AML-193 (cell line): ENCODE measurements at regions not wholly inside any gene's neighbourhood (a gene's known extent, or its start where the extent isn't known, plus 50 kb on each side); places are given as distances from the start of the nearest gene placed in this dataset.
A peak's percentile ranks its signal among the peaks of the same experiment; 100 is the strongest.
"Not testable (repeated sequence)": the region's sequence is repeated elsewhere in the genome, so short reads cannot be mapped to it uniquely, and the experiment has no call there.

Experiments used
- DNase-seq, 2 experiments: peaks; one replicate each; lab custom pipeline; 2025; lab: John Stamatoyannopoulos, UW

DNA sequence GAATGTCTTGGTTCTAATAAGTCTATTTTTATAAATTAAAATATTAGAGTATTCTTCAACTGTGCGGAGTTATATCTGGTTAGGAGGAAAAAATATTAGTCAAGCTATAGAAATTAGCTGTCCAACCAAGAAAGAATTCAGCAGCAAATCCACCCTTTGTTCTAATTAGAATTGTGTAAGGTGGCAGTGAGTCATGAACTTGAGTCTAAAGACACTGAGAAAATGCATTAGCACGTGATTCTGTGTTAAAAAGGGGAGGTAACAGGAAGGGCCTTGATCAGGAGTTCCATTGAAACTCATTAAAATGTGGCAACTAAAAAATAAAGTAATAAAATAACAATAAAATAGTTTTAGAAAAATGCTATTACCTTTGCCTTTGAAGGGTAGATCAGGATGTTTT is 398.2 kb upstream of the RGS18 start:
- DNase-seq, result no peak

DNA sequence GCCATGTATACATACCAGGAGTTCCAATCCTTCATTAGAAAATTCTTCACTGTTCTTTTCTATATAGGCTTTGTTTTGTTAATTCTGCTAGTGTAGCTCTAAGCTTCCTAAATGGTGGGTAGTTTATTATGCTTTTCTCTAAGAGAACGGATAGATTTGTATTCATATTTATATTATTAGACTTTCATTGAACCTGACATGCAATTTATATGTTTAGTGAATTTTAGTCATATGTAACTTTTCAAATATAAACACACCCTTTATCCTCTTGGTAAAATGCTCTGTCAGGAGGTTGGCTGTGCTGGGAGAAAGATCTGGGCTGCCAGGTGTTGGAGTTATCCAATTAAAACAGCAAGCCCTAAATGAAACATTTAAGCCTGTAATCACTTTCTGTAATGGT is 369.7 kb upstream of the RGS18 start:
- DNase-seq, result no peak

GRCh38 chr1:191798178-191798577 is 360.1 kb upstream of the RGS18 start:
- DNase-seq, result no peak

DNA sequence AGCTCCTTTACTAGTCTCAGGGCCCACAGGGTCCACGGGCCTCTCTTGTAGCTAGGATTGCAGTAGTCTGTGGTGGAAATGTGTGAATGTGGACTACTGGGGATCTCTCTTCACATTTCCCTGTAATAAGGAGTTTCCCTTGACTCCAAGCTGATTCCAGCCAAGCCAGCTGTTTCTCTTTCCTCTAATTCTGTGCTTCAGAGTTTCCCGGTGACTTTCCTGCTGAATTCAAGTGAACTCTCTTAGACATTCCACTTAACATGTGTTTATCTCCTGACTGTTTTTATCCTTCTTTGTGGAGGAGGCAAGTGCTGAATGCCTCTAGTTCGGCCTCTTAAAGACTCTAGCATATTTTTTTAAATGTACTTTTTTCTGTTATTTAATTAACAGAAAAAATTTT is 354.0 kb upstream of the RGS18 start:
- no peak for DNase-seq

DNA sequence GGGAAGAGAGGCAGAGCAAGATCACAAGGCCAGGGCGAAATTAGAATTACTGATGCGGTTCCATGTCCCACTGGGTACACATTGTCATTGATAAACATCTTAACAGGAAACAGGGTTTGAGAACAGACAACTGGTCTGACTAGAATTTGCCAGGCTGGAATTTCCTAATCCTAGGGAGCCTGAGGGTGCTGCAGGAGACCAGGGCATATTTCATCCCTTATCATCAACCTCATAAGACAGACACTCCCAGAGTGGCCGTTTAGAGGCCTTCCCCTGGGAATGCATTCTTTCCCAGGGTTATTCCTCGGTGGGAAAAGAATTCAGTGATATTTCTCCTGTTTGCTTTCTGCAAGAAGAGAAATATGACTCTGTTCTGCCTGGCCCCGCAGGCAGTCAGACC is 344.7 kb upstream of the RGS18 start:
- not testable (repeated sequence) for DNase-seq

DNA sequence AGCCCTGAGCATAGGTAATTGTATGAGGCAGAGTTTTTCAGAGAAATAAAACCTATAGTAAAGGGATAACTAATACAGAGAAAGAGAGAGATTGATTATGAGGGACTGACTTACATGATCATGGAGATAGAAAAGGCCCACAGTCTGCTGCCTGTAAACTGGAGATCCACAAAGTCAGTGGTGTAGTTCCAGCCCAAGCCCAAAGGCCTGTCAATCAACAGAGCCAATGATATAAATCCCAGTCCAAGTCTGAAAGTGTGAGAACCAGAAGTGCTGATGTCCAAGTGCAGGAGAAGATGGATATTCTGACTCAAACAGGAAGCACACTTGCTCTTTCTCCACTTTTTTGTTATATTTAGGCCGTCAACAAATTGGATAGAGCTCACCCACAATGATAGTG is 340.1 kb upstream of the RGS18 start:
- no peak for DNase-seq

- peak in 1 of 2 experiments; percentile 4 for DNase-seq
Observed at GRCh38 chr1:191831572-191831971, 326.7 kb upstream of the RGS18 start.

DNA sequence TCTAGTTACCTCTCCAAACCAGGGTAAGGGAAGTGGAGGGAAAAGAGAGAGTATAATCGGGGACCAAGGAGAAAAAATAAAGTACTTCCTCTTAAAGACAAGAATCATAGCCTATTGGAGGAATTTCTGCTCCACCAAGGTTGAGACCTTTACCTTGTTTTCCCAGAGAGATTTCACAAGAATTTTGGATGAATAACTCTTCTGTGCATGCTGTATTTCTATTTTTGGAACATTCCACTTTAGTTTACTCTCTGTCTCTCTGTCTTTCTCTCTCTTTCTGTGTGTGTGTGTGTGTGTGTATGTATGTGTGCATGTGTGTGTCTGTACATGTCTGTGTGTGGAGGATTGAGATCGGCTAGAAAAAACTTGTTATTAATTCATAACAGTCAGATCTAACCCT is 318.4 kb upstream of the RGS18 start:
- no peak for DNase-seq

DNA sequence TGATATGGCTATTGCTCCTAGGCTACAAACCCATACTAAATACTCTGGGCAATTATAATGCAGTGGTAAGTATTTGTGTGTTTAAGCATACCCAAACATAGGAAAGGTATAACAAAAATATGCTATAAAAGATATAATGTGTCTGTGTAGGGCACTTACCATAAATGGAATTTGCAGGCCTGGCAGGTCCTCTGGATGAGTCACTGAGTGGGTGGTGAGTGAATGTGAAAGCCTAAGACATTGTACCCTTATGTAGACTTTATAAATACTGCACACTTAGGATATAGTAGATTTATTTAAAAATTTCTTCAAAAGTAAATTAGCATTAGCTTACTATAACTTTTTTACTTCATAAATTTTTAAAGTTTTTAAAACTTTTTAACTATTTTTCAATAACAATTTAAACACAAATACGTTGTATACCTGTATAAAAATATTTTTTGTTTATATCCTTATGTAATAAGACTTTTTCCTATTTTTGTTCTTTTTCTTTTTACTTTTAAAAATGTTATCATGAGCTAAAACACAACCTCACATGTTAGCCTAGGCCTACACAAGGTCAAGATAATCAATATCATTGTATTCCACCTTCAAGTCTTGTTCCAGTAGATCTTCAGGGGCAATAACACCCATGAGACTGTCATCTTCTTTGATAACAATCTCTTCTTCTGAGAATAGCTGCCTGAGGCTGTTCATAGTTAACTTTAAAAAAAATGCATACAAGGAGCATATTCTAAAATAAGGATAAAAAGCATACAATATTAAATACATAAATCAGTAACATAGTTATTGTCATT is 306.3 kb upstream of the RGS18 start:
- DNase-seq, result no peak

GRCh38 chr1:191852907-191853306 is 305.4 kb upstream of the RGS18 start:
- no peak for DNase-seq

DNA sequence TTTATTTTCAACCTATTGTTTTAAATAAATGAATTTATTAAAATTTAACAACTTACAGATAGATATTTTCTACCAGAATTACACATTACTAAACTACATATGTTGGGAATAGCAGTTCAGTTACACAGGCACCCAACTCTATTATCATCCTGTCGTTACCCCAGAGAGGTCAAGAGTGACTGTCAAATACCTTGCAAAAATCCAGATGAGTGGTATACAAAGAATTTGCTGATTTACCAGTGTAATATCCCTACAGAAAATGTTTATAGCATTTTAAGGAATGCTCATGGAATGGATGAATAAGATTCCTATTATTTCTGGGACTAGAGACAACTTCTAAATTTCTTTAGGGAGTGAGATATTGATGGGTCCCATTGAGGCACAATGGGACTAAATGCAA is 300.7 kb upstream of the RGS18 start:
- DNase-seq, result no peak

GRCh38 chr1:191865479-191865878 is 292.8 kb upstream of the RGS18 start:
- no peak for DNase-seq

DNA sequence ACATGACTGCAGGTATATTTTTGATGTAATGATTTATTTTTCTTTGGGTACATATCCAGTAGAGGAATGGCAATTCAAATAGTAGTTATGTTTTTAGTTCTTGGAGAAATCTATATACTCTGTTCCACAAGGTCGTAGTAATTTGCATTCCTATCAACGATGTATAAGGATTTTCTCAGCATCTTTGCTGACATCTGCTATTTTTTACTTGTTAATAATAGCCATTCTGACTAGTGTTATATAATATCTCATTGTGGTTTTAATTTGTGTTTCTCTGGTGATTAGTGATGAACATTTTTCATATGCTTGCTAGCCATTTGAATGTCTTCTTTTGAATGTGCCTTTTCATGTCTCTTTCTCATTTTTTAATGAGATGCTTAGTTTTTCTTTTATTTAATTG is 292.1 kb upstream of the RGS18 start:
- no peak for DNase-seq

GRCh38 chr1:191869790-191870312 is 288.4 kb upstream of the RGS18 start:
- DNase-seq, result no peak

DNA sequence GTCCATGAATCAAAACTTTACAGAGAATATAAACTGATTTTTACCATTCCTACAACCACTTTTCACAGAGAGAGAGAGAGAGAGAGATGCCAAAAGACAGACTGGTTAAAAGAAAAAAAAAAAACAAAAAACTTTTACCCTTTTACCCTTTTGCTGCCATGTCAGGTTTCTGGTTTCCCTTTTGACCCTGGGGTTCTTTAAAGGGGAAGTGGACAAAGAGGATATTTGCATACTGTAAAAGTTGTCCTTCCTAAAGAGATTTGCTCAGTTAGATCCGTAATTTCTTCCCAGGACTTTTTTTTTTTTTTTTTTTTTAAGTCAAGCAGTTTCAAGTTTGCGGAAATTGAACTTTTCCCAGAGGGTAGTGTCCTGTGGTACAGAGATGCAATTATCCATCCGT is 287.8 kb upstream of the RGS18 start:
- no peak for DNase-seq

- no peak for DNase-seq
Observed at GRCh38 chr1:191875994-191876393, 282.3 kb upstream of the RGS18 start.

GRCh38 chr1:191876631-191877030 is 281.6 kb upstream of the RGS18 start:
- DNase-seq, result no peak

GRCh38 chr1:191882870-191883269 is 275.4 kb upstream of the RGS18 start:
- DNase-seq, result no peak

- no peak for DNase-seq
Observed at GRCh38 chr1:191886977-191887376, 271.3 kb upstream of the RGS18 start.

DNA sequence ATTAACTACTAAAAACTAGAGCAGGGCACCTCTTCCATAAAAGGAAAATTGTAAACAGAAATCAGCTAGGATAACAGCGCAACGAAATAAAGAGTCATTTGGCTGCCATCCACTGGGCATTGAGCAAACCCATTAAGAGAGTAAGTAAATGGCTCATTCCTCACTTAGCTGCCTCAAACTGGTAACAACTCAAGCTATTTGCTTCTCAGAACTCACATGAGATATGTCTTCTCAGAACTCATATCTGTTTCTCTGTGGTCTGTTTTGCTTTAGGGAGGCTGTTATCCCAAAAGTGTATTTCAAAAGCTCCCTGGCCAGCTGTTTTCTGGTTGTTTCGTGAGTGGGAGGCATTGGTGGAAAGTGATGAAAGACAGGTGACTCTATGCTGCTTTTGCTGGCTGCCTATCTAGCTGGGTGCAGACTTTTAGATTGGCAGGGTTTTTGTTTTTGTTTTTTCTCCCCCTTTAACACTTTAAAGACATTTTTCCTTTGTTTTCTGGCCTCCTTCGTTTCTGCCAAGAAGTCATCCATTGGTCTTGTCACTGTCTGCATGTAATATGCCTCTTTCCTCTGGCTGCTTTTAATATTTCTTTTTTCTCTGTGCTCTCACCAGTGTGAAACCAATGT is 269.2 kb upstream of the RGS18 start:
- DNase-seq, result no peak

DNA sequence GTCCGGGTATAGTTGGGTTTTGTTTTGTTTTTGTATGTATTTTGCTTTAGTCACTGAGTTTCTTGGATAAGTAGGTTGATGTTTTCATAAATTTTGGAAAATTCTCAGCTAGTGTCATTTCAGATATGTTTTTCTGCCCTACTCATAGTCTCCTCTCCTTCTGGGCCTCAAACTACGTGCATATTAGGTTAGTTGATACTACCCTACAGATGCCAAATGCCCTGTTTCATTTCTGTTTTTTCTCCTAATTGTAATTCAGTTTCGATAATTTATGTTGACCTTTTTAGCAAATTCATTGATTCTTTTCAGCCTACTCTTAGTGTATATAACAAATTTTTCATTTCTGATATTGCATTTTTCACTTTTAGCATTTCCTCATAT is 268.6 kb upstream of the RGS18 start:
- no peak for DNase-seq

- DNase-seq, result no peak
Observed at GRCh38 chr1:191890433-191891088, 267.7 kb upstream of the RGS18 start.

- no peak for DNase-seq
Observed at GRCh38 chr1:191892716-191893115, 265.5 kb upstream of the RGS18 start.
